T47D (cell line): ENCODE measurements at regions not wholly inside any gene's neighbourhood (a gene's known extent, or its start where the extent isn't known, plus 50 kb on each side); places are given as distances from the start of the nearest gene placed in this dataset.
A peak's percentile ranks its signal among the peaks of the same experiment; 100 is the strongest.

Source experiments
- DNase-seq, 2 experiments: peaks; one replicate each; pipeline versions ENCODE4 v3.0.0 to v3.0.0-alpha.2; 2011 to 2012; ENCODE audit warnings: low read depth in 1 of 2, low spot score in 1 of 2
- JUND ChIP-seq: IDR thresholded peaks from 2 replicates; pipeline ENCODE4 v1.6.1; 2012; ENCODE audit warnings: low read depth
- in situ Hi-C: cut with HindIII; loops from 2 replicates; pipeline ENCODE4 v1.10.0; 2016; ENCODE audit warnings: low sequenced_read_pairs, low pct_unique_long_range_greater_than_20kb

GRCh38 chr4:151459375-151459774 lies 50.4 kb downstream of the FHIP1A start:
- no peak for TF ChIP-seq JUND
- in situ Hi-C loops: no loop called here
- DNase-seq: peak in 1 of 2 experiments; percentile 42

- no peak for TF ChIP-seq JUND
- no peak for DNase-seq
- in situ Hi-C loops: no loop called here
Measured at GRCh38 chr4:151460434-151460833, 51.5 kb downstream of the FHIP1A start.

GRCh38 chr4:151462554-151462953 lies 53.6 kb downstream of the FHIP1A start:
- TF ChIP-seq JUND: no peak
- in situ Hi-C loops: no loop called here
- DNase-seq: no peak

- DNase-seq: peak in 1 of 2 experiments; percentile 53
- in situ Hi-C loops: no loop called here
- no peak for TF ChIP-seq JUND
Measured at GRCh38 chr4:151468715-151469696, 60.0 kb downstream of the FHIP1A start.

- TF ChIP-seq JUND: no peak
- DNase-seq: no peak
- in situ Hi-C loops: no loop called here
Measured at GRCh38 chr4:151469970-151470369, 61.0 kb downstream of the FHIP1A start.

GRCh38 chr4:151471728-151472127 lies 62.8 kb downstream of the FHIP1A start:
- in situ Hi-C loops: no loop called here
- no peak for DNase-seq
- TF ChIP-seq JUND: no peak

- DNase-seq: no peak
- in situ Hi-C loops: no loop called here
- TF ChIP-seq JUND: no peak
Measured at GRCh38 chr4:151472297-151472696, 63.3 kb downstream of the FHIP1A start.

GRCh38 chr4:151472711-151473110 lies 63.7 kb downstream of the FHIP1A start:
- DNase-seq: no peak
- in situ Hi-C loops: no loop called here
- no peak for TF ChIP-seq JUND

GRCh38 chr4:151473521-151474097 lies 64.6 kb downstream of the FHIP1A start:
- DNase-seq: no peak
- no peak for TF ChIP-seq JUND
- in situ Hi-C loops: no loop called here

GRCh38 chr4:151475035-151475714 lies 66.2 kb downstream of the FHIP1A start:
- TF ChIP-seq JUND: no peak
- in situ Hi-C loops: no loop called here
- DNase-seq: no peak

GRCh38 chr4:151481813-151482212 lies 72.8 kb downstream of the FHIP1A start:
- in situ Hi-C loops: no loop called here
- no peak for DNase-seq
- TF ChIP-seq JUND: no peak

- peak in 1 of 2 experiments; percentile 50 for DNase-seq
- in situ Hi-C loops: no loop called here
- no peak for TF ChIP-seq JUND
Measured at GRCh38 chr4:151484396-151485102, 75.6 kb downstream of the FHIP1A start.
